ENCODE measurements at regions not wholly inside any gene's neighbourhood (a gene's known extent, or its start where the extent isn't known, plus 50 kb on each side); places are given as distances from the start of the nearest gene placed in this dataset.
A peak's percentile ranks its signal among the peaks of the same experiment; 100 is the strongest.

GRCh38 chr5:179484201-179484600 is 66.2 kb upstream of the RUFY1 start:
- Histone ChIP-seq H3K27me3 (ENCODE audit: control insufficient read depth in 4 of 4, insufficient read depth in 4 of 4, low read length in 3 of 4) (no peaks in the 10 kb centered on the region), H3K36me3 (ENCODE audit: control insufficient read depth in 4 of 4, insufficient read depth in 3 of 4, low read depth in 1 of 4, low read length in 3 of 4) (no peaks in the 10 kb centered on the region), H3K9ac (ENCODE audit: low read depth in 1 of 2, low read length in 2 of 2) (no peak overlapping the region), H3K27ac (ENCODE audit: low read depth in 1 of 2, low read length in 2 of 2) (no peak overlapping the region), H3K4me1 (ENCODE audit: control insufficient read depth in 4 of 4, insufficient read depth in 4 of 4, low read length in 3 of 4) (peaks cover 0 to 2% (median 0%) of the 10 kb centered on the region in 4 donors), H3K9me3 (ENCODE audit: control insufficient read depth in 4 of 4, low read length in 3 of 4) (no peaks in the 10 kb centered on the region), H3K4me3 (ENCODE audit: low read depth in 1 of 3, low read length in 3 of 3) (no peak overlapping the region)
- TF ChIP-seq SP1 (IDR thresholded peaks at IDR 0.05) (no peak), JUND (IDR thresholded peaks at IDR 0.05) (no peak)
- WGBS = 83% methylated on average over 6 of the region's 6 CpGs
- DNase-seq (ENCODE audit: low spot score) = no peak

DNA sequence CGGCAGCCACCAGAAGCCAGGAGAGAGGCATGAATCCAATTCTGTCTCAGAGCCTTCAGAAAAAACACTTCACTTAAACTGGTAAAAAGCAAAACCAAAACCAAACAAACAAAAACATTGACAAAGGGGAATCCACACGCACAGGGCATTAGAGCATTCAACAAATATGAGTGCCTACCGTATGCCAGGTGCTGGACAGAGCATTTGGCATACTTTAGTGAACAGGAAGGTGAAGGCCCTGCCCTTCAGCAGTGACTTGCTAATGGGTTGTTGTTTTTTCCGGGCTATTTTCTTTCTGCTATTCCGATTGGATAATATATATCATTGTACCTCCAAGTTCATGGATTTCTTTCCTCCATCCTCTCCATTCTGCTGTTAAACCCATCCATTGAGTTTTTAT is 71.7 kb upstream of the RUFY1 start:
- H3K9me3 ChIP-seq (ENCODE audit: control insufficient read depth in 4 of 4, low read length in 3 of 4) = no peaks in the 10 kb centered on the region
- no peak overlapping the region for H3K9ac ChIP-seq (ENCODE audit: low read depth in 1 of 2, low read length in 2 of 2)
- 73% methylated on average over 5 of the region's 5 CpGs for WGBS
- H3K36me3 ChIP-seq (ENCODE audit: control insufficient read depth in 4 of 4, insufficient read depth in 3 of 4, low read depth in 1 of 4, low read length in 3 of 4) = no peaks in the 10 kb centered on the region
- TF ChIP-seq EGR1 (IDR thresholded peaks at IDR 0.05; ENCODE audit: low read depth in 2 of 2) = no peak
- no peak for TF ChIP-seq NR2F2 (IDR thresholded peaks at IDR 0.05)
- TF ChIP-seq HNF4A (conservative IDR thresholded peaks at IDR 0.05) = no peak
- no peak for TF ChIP-seq MAX (IDR thresholded peaks at IDR 0.05)
- TF ChIP-seq, protein P1, sequence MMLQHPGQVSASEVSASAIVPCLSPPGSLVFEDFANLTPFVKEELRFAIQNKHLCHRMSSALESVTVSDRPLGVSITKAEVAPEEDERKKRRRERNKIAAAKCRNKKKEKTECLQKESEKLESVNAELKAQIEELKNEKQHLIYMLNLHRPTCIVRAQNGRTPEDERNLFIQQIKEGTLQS (IDR thresholded peaks at IDR 0.05) = no peak
- no peak for TF ChIP-seq YY1 (IDR thresholded peaks at IDR 0.05)
- no peak for TF ChIP-seq SP1 (IDR thresholded peaks at IDR 0.05)
- no peak for TF ChIP-seq TAF1 (conservative IDR thresholded peaks at IDR 0.05)
- TF ChIP-seq, protein P2, sequence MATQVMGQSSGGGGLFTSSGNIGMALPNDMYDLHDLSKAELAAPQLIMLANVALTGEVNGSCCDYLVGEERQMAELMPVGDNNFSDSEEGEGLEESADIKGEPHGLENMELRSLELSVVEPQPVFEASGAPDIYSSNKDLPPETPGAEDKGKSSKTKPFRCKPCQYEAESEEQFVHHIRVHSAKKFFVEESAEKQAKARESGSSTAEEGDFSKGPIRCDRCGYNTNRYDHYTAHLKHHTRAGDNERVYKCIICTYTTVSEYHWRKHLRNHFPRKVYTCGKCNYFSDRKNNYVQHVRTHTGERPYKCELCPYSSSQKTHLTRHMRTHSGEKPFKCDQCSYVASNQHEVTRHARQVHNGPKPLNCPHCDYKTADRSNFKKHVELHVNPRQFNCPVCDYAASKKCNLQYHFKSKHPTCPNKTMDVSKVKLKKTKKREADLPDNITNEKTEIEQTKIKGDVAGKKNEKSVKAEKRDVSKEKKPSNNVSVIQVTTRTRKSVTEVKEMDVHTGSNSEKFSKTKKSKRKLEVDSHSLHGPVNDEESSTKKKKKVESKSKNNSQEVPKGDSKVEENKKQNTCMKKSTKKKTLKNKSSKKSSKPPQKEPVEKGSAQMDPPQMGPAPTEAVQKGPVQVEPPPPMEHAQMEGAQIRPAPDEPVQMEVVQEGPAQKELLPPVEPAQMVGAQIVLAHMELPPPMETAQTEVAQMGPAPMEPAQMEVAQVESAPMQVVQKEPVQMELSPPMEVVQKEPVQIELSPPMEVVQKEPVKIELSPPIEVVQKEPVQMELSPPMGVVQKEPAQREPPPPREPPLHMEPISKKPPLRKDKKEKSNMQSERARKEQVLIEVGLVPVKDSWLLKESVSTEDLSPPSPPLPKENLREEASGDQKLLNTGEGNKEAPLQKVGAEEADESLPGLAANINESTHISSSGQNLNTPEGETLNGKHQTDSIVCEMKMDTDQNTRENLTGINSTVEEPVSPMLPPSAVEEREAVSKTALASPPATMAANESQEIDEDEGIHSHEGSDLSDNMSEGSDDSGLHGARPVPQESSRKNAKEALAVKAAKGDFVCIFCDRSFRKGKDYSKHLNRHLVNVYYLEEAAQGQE (IDR thresholded peaks at IDR 0.05) = no peak
- no peak for TF ChIP-seq CTCF (IDR thresholded peaks at IDR 0.05; ENCODE audit: low read depth, low read length, missing input control)
- TF ChIP-seq RAD21 (IDR thresholded peaks at IDR 0.05) = no peak
- no peak for TF ChIP-seq FOXA1 (IDR thresholded peaks at IDR 0.05)
- no peaks in the 10 kb centered on the region for H3K4me1 ChIP-seq (ENCODE audit: control insufficient read depth in 4 of 4, insufficient read depth in 4 of 4, low read length in 3 of 4)
- no peaks in the 10 kb centered on the region for H3K27me3 ChIP-seq (ENCODE audit: control insufficient read depth in 4 of 4, insufficient read depth in 4 of 4, low read length in 3 of 4)
- DNase-seq (ENCODE audit: low spot score) = no peak
- H3K4me3 ChIP-seq (ENCODE audit: low read depth in 1 of 3, low read length in 3 of 3) = no peak overlapping the region
- no peak overlapping the region for H3K27ac ChIP-seq (ENCODE audit: low read depth in 1 of 2, low read length in 2 of 2)

- Histone ChIP-seq H3K36me3 (ENCODE audit: control insufficient read depth in 4 of 4, insufficient read depth in 3 of 4, low read depth in 1 of 4, low read length in 3 of 4) (no peaks in the 10 kb centered on the region), H3K27ac (ENCODE audit: low read depth in 1 of 2, low read length in 2 of 2) (no peak overlapping the region), H3K9ac (ENCODE audit: low read depth in 1 of 2, low read length in 2 of 2) (no peak overlapping the region), H3K4me1 (ENCODE audit: control insufficient read depth in 4 of 4, insufficient read depth in 4 of 4, low read length in 3 of 4) (no peaks in the 10 kb centered on the region), H3K27me3 (ENCODE audit: control insufficient read depth in 4 of 4, insufficient read depth in 4 of 4, low read length in 3 of 4) (no peaks in the 10 kb centered on the region), H3K4me3 (ENCODE audit: low read depth in 1 of 3, low read length in 3 of 3) (no peak overlapping the region), H3K9me3 (ENCODE audit: control insufficient read depth in 4 of 4, low read length in 3 of 4) (no peaks in the 10 kb centered on the region)
- TF ChIP-seq NR2F2 (IDR thresholded peaks at IDR 0.05) (peak; percentile 55), RAD21 (IDR thresholded peaks at IDR 0.05) (no peak)
- WGBS = 57% methylated on average over 19 of the region's 19 CpGs
- no peak for DNase-seq (ENCODE audit: low spot score)
Measured at GRCh38 chr5:179475208-179475751, 75.1 kb upstream of the RUFY1 start.

Data from liver (tissue), 8 donors.